ENCODE measurements at regions not wholly inside any gene's neighbourhood (a gene's known extent, or its start where the extent isn't known, plus 50 kb on each side); places are given as distances from the start of the nearest gene placed in this dataset.

DNA sequence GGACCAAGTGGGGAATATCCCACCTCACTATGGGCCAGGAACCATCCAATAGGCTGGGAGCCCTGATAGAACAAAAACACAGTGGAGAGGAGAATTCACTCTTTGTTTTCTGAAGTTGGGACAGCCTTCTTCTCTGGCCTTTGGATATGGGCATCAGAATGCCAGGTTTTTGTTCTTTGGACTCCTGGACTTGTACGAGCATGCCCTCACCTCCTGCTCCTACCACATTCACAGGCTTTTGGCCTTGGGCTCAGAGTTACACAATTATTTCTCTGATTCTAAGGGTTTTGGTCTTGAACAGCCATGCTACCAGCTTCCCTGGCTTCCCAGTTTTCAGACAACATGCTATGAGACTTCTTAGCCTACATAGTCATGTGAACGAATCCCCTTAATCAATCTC lies 732.9 kb upstream of the VRK2 start:
- TF ChIP-seq, protein P1, sequence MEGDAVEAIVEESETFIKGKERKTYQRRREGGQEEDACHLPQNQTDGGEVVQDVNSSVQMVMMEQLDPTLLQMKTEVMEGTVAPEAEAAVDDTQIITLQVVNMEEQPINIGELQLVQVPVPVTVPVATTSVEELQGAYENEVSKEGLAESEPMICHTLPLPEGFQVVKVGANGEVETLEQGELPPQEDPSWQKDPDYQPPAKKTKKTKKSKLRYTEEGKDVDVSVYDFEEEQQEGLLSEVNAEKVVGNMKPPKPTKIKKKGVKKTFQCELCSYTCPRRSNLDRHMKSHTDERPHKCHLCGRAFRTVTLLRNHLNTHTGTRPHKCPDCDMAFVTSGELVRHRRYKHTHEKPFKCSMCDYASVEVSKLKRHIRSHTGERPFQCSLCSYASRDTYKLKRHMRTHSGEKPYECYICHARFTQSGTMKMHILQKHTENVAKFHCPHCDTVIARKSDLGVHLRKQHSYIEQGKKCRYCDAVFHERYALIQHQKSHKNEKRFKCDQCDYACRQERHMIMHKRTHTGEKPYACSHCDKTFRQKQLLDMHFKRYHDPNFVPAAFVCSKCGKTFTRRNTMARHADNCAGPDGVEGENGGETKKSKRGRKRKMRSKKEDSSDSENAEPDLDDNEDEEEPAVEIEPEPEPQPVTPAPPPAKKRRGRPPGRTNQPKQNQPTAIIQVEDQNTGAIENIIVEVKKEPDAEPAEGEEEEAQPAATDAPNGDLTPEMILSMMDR (IDR thresholded peaks at IDR 0.05): no peak
- no peak for TF ChIP-seq EZH2phosphoT487 (IDR thresholded peaks at IDR 0.05)
- no peak for TF ChIP-seq EZH2 (IDR thresholded peaks at IDR 0.05)
